GM12878 (cell line): ENCODE measurements at regions not wholly inside any gene's neighbourhood (a gene's known extent, or its start where the extent isn't known, plus 50 kb on each side); places are given as distances from the start of the nearest gene placed in this dataset.

Source experiments
- ATAC-seq: fragments of 200-7000 bp; cut with Tn5 transposase; 3 replicates; pipeline ENCODE4 v1.9.1; 2020; ENCODE audit warnings: mild to moderate bottlenecking, moderate library complexity
- BruUV-seq: library from RNA; stranded (reverse); fragments of 400-500 nt; replicated peaks from 2 replicates; lab custom pipeline; 2021; lab: Mats Ljungman, UMichigan
- CTCF ChIA-PET: fragments of 300-600 bp; sonication (Branson Sonifier 250); formaldehyde crosslinking; extraction: SDS; loops from one replicate; lab custom pipeline; 2021; ENCODE audit warnings: inconsistent platforms; lab: Yijun Ruan, JAX
- POLR2A ChIA-PET: fragments of 350-600 bp; formaldehyde crosslinking; extraction: SDS; loops from one replicate; lab custom pipeline; 2021; ENCODE audit warnings: inconsistent platforms; lab: Charles Lee
- RAD21 ChIA-PET: fragments of 300-600 bp; sonication (Branson Sonifier 250); formaldehyde crosslinking; loops from one replicate; lab custom pipeline; 2023; ENCODE audit warnings: antibody characterized with exemption; ENCODE audit not compliant: unreplicated experiment; lab: Charles Lee
- SMC1A ChIA-PET: fragments of 300-600 bp; sonication (Branson Sonifier 250); formaldehyde crosslinking; loops from one replicate; lab custom pipeline; 2023; ENCODE audit not compliant: unreplicated experiment, uncharacterized antibody; lab: Charles Lee
- DNase-seq: peaks from one replicate; pipeline ENCODE4 v3.0.0-alpha.2; 2011; ENCODE audit warnings: low read depth, low spot score
- FAIRE-seq: peaks from 3 replicates; lab custom pipeline; 2011; peaks lifted over from hg19 to GRCh38; lab: Jason Lieb, UNC
- H2AFZ ChIP-seq: 2 replicates; pipeline ENCODE4 v1.6.0; 2011; ENCODE audit warnings: low read depth, low read length, control low read depth; ENCODE audit not compliant: control insufficient read depth
- H3K27ac ChIP-seq: 2 replicates; pipeline ENCODE4 v1.5.1; 2011; ENCODE audit warnings: control low read depth; ENCODE audit not compliant: control insufficient read depth, insufficient read depth
- H3K27me3 ChIP-seq, 2 experiments: replicated peaks in 1 of 2; 2 replicates each; pipeline versions ENCODE4 v1.6.0 to v1.6.1; 2011; ENCODE audit warnings: low read length in 1 of 2; ENCODE audit not compliant: control insufficient read depth in 2 of 2, insufficient read depth in 2 of 2
- H3K36me3 ChIP-seq, 2 experiments: 2 replicates each; pipeline ENCODE4 v1.5.1; 2011; ENCODE audit warnings: low read length in 1 of 2; ENCODE audit not compliant: control insufficient read depth in 2 of 2, insufficient read depth in 2 of 2
- H3K4me1 ChIP-seq: 2 replicates; pipeline ENCODE4 v1.6.1; 2011; ENCODE audit warnings: mild to moderate bottlenecking, low read length, moderate library complexity, mixed read lengths; ENCODE audit not compliant: control insufficient read depth, insufficient read depth
- H3K4me2 ChIP-seq: 2 replicates; pipeline ENCODE4 v1.6.0; 2011; ENCODE audit warnings: control low read depth; ENCODE audit not compliant: control insufficient read depth, insufficient read depth
- H3K4me3 ChIP-seq: fragments of 200-600 bp; sonication (generic); 2 replicates; pipeline ENCODE4 v1.5.1; 2016
- H3K79me2 ChIP-seq: 2 replicates; pipeline ENCODE4 v1.6.0; 2011; ENCODE audit warnings: low read length; ENCODE audit not compliant: control insufficient read depth, insufficient read depth
- H3K9ac ChIP-seq: 2 replicates; pipeline ENCODE4 v1.8.0; 2011; ENCODE audit warnings: low read length, control low read depth, mixed read lengths; ENCODE audit not compliant: control insufficient read depth, insufficient read depth
- H3K9me3 ChIP-seq: replicated peaks from 3 replicates; pipeline ENCODE4 v1.5.1; 2011; ENCODE audit warnings: mild to moderate bottlenecking, low read length; ENCODE audit not compliant: control insufficient read depth, insufficient read depth
- H4K20me1 ChIP-seq: 2 replicates; pipeline ENCODE4 v1.6.0; 2011; ENCODE audit not compliant: control insufficient read depth, insufficient read depth
- FOXK2 ChIP-seq: fragments of 450-650 bp; IDR thresholded peaks from 2 replicates; pipeline ENCODE4 v1.6.1; 2017; ENCODE audit warnings: mild to moderate bottlenecking, moderate library complexity
- NR2C1 ChIP-seq: fragments of 450-650 bp; IDR thresholded peaks from 2 replicates; pipeline ENCODE4 v1.6.1; 2017; ENCODE audit warnings: antibody characterized with exemption, mild to moderate bottlenecking, moderate library complexity
- NR2C2 ChIP-seq: IDR thresholded peaks from 2 replicates; pipeline ENCODE4 v1.6.1; 2011; ENCODE audit warnings: borderline replicate concordance, low read depth; ENCODE audit not compliant: control insufficient read depth, insufficient read length
- YBX1 ChIP-seq: fragments of 450-650 bp; IDR thresholded peaks from 2 replicates; pipeline ENCODE4 v1.6.1; 2016; ENCODE audit warnings: antibody characterized with exemption
- ZNF207 ChIP-seq: fragments of 450-650 bp; IDR thresholded peaks from 2 replicates; pipeline ENCODE4 v1.6.1; 2014; ENCODE audit warnings: antibody characterized with exemption, mild to moderate bottlenecking, borderline replicate concordance
- WGBS: methylation state at CpG from one replicate; pipeline ENCODE4 v1.1.6; 2016; ENCODE audit warnings: low lambda C conversion rate; ENCODE audit not compliant: insufficient replicate concordance, insufficient coverage; ENCODE audit errors: missing lambda C conversion rate; 5-methylcytosine and 5-hydroxymethylcytosine counted together
- in situ Hi-C: fragments of 300-500 bp; cut with MboI; formaldehyde crosslinking; loops from 9 replicates; pipeline ENCODE4 v1.14.3; 2018; ENCODE audit warnings: mixed read lengths
- intact Hi-C: fragments of 100-400 bp; cut with micrococcal nuclease; formaldehyde crosslinking; loops from one replicate; pipeline ENCODE4 v1.14.2; 2022; ENCODE audit not compliant: unreplicated experiment
- TF ChIP-seq, protein P1 (sequence below): fragments of 450-650 bp; formaldehyde crosslinking; IDR thresholded peaks from 2 replicates; pipeline ENCODE4 v1.5.0; 2022; ENCODE audit warnings: mild to moderate bottlenecking, missing genetic modification characterization
- TF ChIP-seq, protein P2 (sequence below): IDR thresholded peaks from 2 replicates; pipeline ENCODE4 v1.6.1; 2012; ENCODE audit warnings: low read depth, low read length, improper control_type of control experiment
- TF ChIP-seq, protein P3 (sequence below): IDR thresholded peaks from 2 replicates; pipeline ENCODE4 v1.6.1; 2011; ENCODE audit warnings: low read depth, mild to moderate bottlenecking, low read length, moderate library complexity, borderline replicate concordance; ENCODE audit errors: extremely low read depth

DNA sequence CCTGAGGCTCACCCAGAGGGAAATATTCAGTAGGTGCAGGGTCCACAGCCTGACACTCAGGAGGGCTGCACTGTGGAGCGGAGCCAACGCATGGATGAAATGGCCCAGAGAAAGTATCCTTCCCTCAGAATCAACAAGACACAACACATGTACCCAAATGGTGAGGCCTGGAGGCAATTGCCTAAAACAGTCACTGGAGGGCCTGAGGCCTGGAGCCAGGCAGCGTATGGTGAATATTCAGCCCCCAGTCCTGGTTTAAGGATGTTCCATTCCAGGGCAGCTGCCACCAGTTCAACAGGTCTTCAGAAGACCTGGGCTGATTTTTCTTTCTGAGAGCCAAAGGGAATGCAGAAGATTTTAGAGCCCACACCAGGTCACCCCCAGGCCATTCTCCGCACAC lies 264.8 kb downstream of the INSC start (continued):
- TF ChIP-seq, protein P1, sequence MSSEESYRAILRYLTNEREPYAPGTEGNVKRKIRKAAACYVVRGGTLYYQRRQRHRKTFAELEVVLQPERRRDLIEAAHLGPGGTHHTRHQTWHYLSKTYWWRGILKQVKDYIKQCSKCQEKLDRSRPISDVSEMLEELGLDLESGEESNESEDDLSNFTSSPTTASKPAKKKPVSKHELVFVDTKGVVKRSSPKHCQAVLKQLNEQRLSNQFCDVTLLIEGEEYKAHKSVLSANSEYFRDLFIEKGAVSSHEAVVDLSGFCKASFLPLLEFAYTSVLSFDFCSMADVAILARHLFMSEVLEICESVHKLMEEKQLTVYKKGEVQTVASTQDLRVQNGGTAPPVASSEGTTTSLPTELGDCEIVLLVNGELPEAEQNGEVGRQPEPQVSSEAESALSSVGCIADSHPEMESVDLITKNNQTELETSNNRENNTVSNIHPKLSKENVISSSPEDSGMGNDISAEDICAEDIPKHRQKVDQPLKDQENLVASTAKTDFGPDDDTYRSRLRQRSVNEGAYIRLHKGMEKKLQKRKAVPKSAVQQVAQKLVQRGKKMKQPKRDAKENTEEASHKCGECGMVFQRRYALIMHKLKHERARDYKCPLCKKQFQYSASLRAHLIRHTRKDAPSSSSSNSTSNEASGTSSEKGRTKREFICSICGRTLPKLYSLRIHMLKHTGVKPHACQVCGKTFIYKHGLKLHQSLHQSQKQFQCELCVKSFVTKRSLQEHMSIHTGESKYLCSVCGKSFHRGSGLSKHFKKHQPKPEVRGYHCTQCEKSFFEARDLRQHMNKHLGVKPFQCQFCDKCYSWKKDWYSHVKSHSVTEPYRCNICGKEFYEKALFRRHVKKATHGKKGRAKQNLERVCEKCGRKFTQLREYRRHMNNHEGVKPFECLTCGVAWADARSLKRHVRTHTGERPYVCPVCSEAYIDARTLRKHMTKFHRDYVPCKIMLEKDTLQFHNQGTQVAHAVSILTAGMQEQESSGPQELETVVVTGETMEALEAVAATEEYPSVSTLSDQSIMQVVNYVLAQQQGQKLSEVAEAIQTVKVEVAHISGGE: no peak
- TF ChIP-seq NR2C1: no peak
- TF ChIP-seq NR2C2: no peak
- TF ChIP-seq, protein P2, sequence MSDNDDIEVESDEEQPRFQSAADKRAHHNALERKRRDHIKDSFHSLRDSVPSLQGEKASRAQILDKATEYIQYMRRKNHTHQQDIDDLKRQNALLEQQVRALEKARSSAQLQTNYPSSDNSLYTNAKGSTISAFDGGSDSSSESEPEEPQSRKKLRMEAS: no peak
- no peak for TF ChIP-seq YBX1
- TF ChIP-seq FOXK2: no peak
- no peak for TF ChIP-seq ZNF207

DNA sequence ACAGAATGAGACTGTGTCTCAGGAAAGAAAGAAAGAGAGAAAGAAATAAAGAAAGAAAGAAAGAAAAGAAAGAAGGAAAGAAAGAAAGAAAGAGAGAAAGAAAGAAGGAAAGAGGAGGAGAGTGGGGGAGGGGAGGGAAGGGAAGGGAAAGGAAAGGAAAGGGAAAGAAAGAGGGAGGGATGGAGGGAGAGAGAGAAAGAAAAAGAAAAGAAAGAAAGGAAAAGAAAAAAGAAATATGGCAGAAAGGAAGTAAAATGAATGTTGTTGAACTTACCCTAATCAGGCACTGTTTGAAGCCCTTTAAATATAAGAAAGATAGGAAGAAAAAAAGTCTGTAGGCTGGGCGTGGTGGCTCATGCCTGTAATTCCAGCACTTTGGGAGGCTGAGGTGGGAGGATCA lies 276.1 kb downstream of the INSC start:
- DNase-seq (no peak), ATAC-seq (no peak), FAIRE-seq (no peak)
- ChIA-PET SMC1A (no interaction called here), POLR2A (no interaction called here), RAD21 (no interaction called here), CTCF (no interaction called here)
- no peaks in the 10 kb centered on the region for H3K27me3 ChIP-seq
- H3K27ac ChIP-seq: no peak overlapping the region
- in situ Hi-C loops (no loop called here), intact Hi-C loops (no loop called here)
- no peak overlapping the region for H3K4me2 ChIP-seq
- no peaks in the 10 kb centered on the region for H3K4me1 ChIP-seq
- H3K36me3 ChIP-seq: no peaks in the 10 kb centered on the region
- no peaks in the 10 kb centered on the region; the same call in 2 of the 3 replicates for H3K9me3 ChIP-seq
- H3K79me2 ChIP-seq: no peaks in the 10 kb centered on the region
- WGBS: 11% methylated on average over 1 of the region's 1 CpG
- no peak overlapping the region for H3K9ac ChIP-seq
- H2AFZ ChIP-seq: no peak overlapping the region
- TF ChIP-seq, protein P3, sequence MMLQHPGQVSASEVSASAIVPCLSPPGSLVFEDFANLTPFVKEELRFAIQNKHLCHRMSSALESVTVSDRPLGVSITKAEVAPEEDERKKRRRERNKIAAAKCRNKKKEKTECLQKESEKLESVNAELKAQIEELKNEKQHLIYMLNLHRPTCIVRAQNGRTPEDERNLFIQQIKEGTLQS: no peak
- BruUV-seq: no TSS peak
- H4K20me1 ChIP-seq: no peaks in the 10 kb centered on the region
- H3K4me3 ChIP-seq: no peak overlapping the region
